ENCODE measurements at regions not wholly inside any gene's neighbourhood (a gene's known extent, or its start where the extent isn't known, plus 50 kb on each side); places are given as distances from the start of the nearest gene placed in this dataset.

DNA sequence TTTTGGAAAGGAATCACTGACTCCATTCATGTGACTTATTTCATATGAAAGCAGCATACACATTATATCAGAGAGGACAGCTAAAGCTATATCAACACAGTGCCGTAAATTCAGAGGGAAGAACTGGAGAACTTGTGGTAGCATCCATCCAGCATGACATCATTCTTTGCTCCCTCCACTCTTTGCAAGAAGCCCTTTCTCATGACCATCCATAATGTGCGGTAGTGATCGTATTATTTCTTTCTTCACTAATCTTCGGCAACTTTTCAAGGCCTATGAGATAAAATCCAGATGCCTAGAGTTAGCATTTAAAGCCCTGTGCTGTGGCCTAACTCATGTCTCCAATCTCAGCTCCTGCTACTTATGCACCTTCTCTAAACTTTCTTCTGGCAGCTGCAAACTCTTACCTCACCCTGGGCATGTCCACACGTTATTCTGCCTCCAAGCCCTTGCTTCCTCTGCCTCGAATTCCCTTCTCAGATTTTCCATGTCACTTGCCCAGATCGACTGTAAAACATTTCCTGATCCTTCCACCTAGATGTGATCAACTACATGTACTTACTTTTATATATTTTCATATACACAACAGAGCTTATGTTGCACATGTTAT lies 307.3 kb upstream of the SGCD start:
- ChIA-PET CTCF (no interaction called here), POLR2A (no interaction called here)
- Histone ChIP-seq H3K27ac (ENCODE audit: low read depth in 1 of 2, low read length in 2 of 2) (no peak overlapping the region), H3K36me3 (ENCODE audit: insufficient read depth, low read length) (no peaks in the 10 kb centered on the region), H3K9me3 (ENCODE audit: control insufficient read depth in 1 of 2, insufficient read depth in 1 of 2, low read length in 2 of 2) (no peaks in the 10 kb centered on the region), H3K27me3 (ENCODE audit: control insufficient read depth in 1 of 2, insufficient read depth in 2 of 2, low read length in 2 of 2) (no peaks in the 10 kb centered on the region), H3K4me3 (ENCODE audit: low read length) (no peak overlapping the region), H3K4me1 (ENCODE audit: insufficient read depth, low read length) (no peaks in the 10 kb centered on the region)
- H3K27ac Mint-ChIP-seq, result no peak overlapping the region
- H3K9me3 Mint-ChIP-seq, result no peaks in the 10 kb centered on the region
- no peak overlapping the region for H3K4me3 Mint-ChIP-seq
- TF ChIP-seq, protein P1, sequence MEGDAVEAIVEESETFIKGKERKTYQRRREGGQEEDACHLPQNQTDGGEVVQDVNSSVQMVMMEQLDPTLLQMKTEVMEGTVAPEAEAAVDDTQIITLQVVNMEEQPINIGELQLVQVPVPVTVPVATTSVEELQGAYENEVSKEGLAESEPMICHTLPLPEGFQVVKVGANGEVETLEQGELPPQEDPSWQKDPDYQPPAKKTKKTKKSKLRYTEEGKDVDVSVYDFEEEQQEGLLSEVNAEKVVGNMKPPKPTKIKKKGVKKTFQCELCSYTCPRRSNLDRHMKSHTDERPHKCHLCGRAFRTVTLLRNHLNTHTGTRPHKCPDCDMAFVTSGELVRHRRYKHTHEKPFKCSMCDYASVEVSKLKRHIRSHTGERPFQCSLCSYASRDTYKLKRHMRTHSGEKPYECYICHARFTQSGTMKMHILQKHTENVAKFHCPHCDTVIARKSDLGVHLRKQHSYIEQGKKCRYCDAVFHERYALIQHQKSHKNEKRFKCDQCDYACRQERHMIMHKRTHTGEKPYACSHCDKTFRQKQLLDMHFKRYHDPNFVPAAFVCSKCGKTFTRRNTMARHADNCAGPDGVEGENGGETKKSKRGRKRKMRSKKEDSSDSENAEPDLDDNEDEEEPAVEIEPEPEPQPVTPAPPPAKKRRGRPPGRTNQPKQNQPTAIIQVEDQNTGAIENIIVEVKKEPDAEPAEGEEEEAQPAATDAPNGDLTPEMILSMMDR (IDR thresholded peaks at IDR 0.05), result no peak
- H3K4me1 Mint-ChIP-seq (ENCODE audit: low read depth), result no peaks in the 10 kb centered on the region
- intact Hi-C loops (cut with DNase I, micrococcal nuclease), result no loop called here
- H3K36me3 Mint-ChIP-seq (ENCODE audit: low read depth), result no peaks in the 10 kb centered on the region
- H3K27me3 Mint-ChIP-seq, result peaks cover 26% of the 10 kb centered on the region
- ATAC-seq (ENCODE audit: poor library complexity) (no peak), DNase-seq (no peak)

DNA sequence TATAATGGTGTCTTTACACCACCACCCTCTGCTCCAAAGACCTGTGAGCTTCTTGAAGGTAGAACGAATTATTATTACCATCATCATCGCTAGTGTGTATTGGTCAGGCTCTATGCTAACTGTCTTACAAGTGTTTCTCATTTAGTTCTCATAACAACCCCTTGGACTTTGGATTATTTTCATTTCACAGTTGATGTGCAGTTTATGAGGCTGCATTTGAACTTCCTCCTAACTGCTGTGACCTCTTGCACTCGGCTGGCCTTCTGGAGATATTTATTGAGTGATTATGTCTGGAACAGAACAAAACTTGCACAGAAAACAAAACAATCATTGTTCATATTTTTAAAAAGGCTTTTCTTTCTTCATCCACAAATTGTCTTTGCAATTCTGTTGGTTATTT lies 306.3 kb upstream of the SGCD start:
- intact Hi-C loops (cut with DNase I, micrococcal nuclease), result no loop called here
- Histone ChIP-seq H3K27me3 (ENCODE audit: control insufficient read depth in 1 of 2, insufficient read depth in 2 of 2, low read length in 2 of 2) (no peaks in the 10 kb centered on the region), H3K4me1 (ENCODE audit: insufficient read depth, low read length) (no peaks in the 10 kb centered on the region), H3K9me3 (ENCODE audit: control insufficient read depth in 1 of 2, insufficient read depth in 1 of 2, low read length in 2 of 2) (no peaks in the 10 kb centered on the region), H3K4me3 (ENCODE audit: low read length) (no peak overlapping the region), H3K36me3 (ENCODE audit: insufficient read depth, low read length) (no peaks in the 10 kb centered on the region), H3K27ac (ENCODE audit: low read depth in 1 of 2, low read length in 2 of 2) (no peak overlapping the region)
- Mint-ChIP-seq H3K4me3 (no peak overlapping the region), H3K36me3 (ENCODE audit: low read depth) (no peaks in the 10 kb centered on the region), H3K27ac (no peak overlapping the region), H3K4me1 (ENCODE audit: low read depth) (no peaks in the 10 kb centered on the region), H3K27me3 (peaks cover 33% of the 10 kb centered on the region), H3K9me3 (no peaks in the 10 kb centered on the region)
- ATAC-seq (ENCODE audit: poor library complexity) (no peak), DNase-seq (no peak)
- TF ChIP-seq, protein P1 (IDR thresholded peaks at IDR 0.05), result no peak
- ChIA-PET POLR2A (no interaction called here), CTCF (no interaction called here)

DNA sequence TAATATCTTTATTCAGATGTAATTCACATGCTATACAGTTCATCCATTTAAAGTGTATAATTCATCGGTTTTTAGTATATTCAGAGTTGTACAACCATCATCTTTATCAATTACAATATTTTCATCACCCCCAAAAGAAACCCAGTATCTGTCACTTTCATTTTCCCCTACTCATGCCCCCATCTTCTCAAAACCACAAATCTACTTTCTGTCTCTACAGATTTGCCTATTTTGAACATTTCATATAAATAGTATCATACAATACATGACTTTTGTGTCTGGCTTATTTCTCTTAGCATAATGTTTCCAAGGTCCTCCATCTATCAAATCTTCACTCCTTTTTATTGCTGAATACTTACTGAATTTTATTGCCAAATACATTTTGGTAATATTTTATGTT lies 305.1 kb upstream of the SGCD start:
- no peaks in the 10 kb centered on the region for H3K4me1 Mint-ChIP-seq (ENCODE audit: low read depth)
- intact Hi-C loops (cut with DNase I, micrococcal nuclease), result no loop called here
- no peaks in the 10 kb centered on the region for H3K9me3 ChIP-seq (ENCODE audit: control insufficient read depth in 1 of 2, insufficient read depth in 1 of 2, low read length in 2 of 2)
- TF ChIP-seq, protein P1 (IDR thresholded peaks at IDR 0.05), result no peak
- no peaks in the 10 kb centered on the region for H3K36me3 ChIP-seq (ENCODE audit: insufficient read depth, low read length)
- H3K27ac ChIP-seq (ENCODE audit: low read depth in 1 of 2, low read length in 2 of 2), result no peak overlapping the region
- DNase-seq (no peak), ATAC-seq (ENCODE audit: poor library complexity) (no peak)
- no peak overlapping the region for H3K27ac Mint-ChIP-seq
- no peaks in the 10 kb centered on the region for H3K36me3 Mint-ChIP-seq (ENCODE audit: low read depth)
- H3K9me3 Mint-ChIP-seq, result no peaks in the 10 kb centered on the region
- H3K4me1 ChIP-seq (ENCODE audit: insufficient read depth, low read length), result no peaks in the 10 kb centered on the region
- POLR2A ChIA-PET, result no interaction called here
- no peaks in the 10 kb centered on the region for H3K27me3 ChIP-seq (ENCODE audit: control insufficient read depth in 1 of 2, insufficient read depth in 2 of 2, low read length in 2 of 2)
- H3K27me3 Mint-ChIP-seq, result peaks cover 29% of the 10 kb centered on the region
- CTCF ChIA-PET, result no interaction called here
- H3K4me3 Mint-ChIP-seq, result no peak overlapping the region
- no peak overlapping the region for H3K4me3 ChIP-seq (ENCODE audit: low read length)
